HepG2 (cell line): ENCODE measurements at regions not wholly inside any gene's neighbourhood (a gene's known extent, or its start where the extent isn't known, plus 50 kb on each side); places are given as distances from the start of the nearest gene placed in this dataset.

Experiments used
- ATAC-seq: fragments of 200-7000 bp; cut with Tn5 transposase; 3 replicates; pipeline ENCODE4 v1.9.1; 2020; ENCODE audit warnings: mild to moderate bottlenecking, moderate library complexity
- BruUV-seq: library from RNA; stranded (reverse); fragments of 400-500 nt; replicated peaks from 2 replicates; lab custom pipeline; 2021; lab: Mats Ljungman, UMichigan
- CTCF ChIA-PET: fragments of 300-600 bp; formaldehyde crosslinking; extraction: SDS; loops from one replicate; lab custom pipeline; 2021; ENCODE audit warnings: low total read pairs, inconsistent platforms, low intra/inter-chr PET ratio; lab: Yijun Ruan, JAX
- POLR2A ChIA-PET: fragments of 350-600 bp; sonication (Branson Sonifier 250); formaldehyde crosslinking; loops from one replicate; lab custom pipeline; 2020; ENCODE audit warnings: antibody characterized with exemption, inconsistent platforms; lab: Yijun Ruan, JAX
- DNase-seq: peaks from one replicate; pipeline ENCODE4 v3.0.0-alpha.2; 2015; ENCODE audit warnings: low spot score
- FAIRE-seq: peaks from 3 replicates; lab custom pipeline; 2011; peaks lifted over from hg19 to GRCh38; lab: Jason Lieb, UNC
- H2AFZ ChIP-seq: one replicate; pipeline ENCODE4 v1.6.1; 2011; ENCODE audit warnings: low read length, inconsistent platforms
- H3K27ac ChIP-seq: fragments of 300-600 bp; 3 replicates; pipeline ENCODE4 v1.8.0; 2011; ENCODE audit warnings: mixed run types, mild to moderate bottlenecking, mixed read lengths, low read length, inconsistent platforms; ENCODE audit not compliant: insufficient read depth; ENCODE audit errors: extremely low read length
- H3K27me3 ChIP-seq, 2 experiments: fragments of 200-600 bp in 1 of 2; 2 replicates in 1 of 2; 3 replicates in 1 of 2; pipeline versions ENCODE4 v1.6.0 to v1.8.0; 2011; ENCODE audit warnings: low read length in 2 of 2, mild to moderate bottlenecking in 2 of 2, moderate library complexity in 2 of 2, inconsistent platforms in 1 of 2; ENCODE audit not compliant: insufficient read depth in 2 of 2, control insufficient read depth in 1 of 2
- H3K36me3 ChIP-seq, 2 experiments: fragments of 200-600 bp in 1 of 2; replicated peaks in 1 of 2; 2 replicates in 1 of 2; 3 replicates in 1 of 2; pipeline versions ENCODE4 v1.5.1 to v1.8.0; 2011; ENCODE audit warnings: low read length in 2 of 2, inconsistent platforms in 1 of 2; ENCODE audit not compliant: insufficient read depth in 2 of 2, control insufficient read depth in 1 of 2
- H3K4me1 ChIP-seq: 2 replicates; pipeline ENCODE4 v1.5.1; 2012; ENCODE audit warnings: low read length, inconsistent platforms; ENCODE audit not compliant: insufficient read depth
- H3K4me2 ChIP-seq: 2 replicates; pipeline ENCODE4 v1.6.0; 2011; ENCODE audit warnings: low read depth, low read length, inconsistent platforms
- H3K4me3 ChIP-seq, 3 experiments: fragments of 200-600 bp in 1 of 3; sonication (generic), shearing (Covaris generic) in 1 of 3; replicated peaks in 1 of 3; 2 replicates each; pipeline ENCODE4 v1.5.1; 2011 to 2016; ENCODE audit warnings: low read length in 3 of 3, inconsistent platforms in 2 of 3, low read depth in 2 of 3, mild to moderate bottlenecking in 2 of 3, control low read depth in 1 of 3, mixed read lengths in 1 of 3; ENCODE audit not compliant: insufficient read depth in 1 of 3
- H3K79me2 ChIP-seq: one replicate; pipeline ENCODE4 v1.6.1; 2011; ENCODE audit warnings: low read length, inconsistent platforms; ENCODE audit not compliant: insufficient read depth
- H3K9ac ChIP-seq: 2 replicates; pipeline ENCODE4 v1.6.0; 2011; ENCODE audit warnings: mild to moderate bottlenecking, low read depth, low read length, inconsistent platforms; ENCODE audit not compliant: insufficient read depth
- H3K9me3 ChIP-seq: 2 replicates; pipeline ENCODE4 v1.5.1; 2012; ENCODE audit warnings: mild to moderate bottlenecking, low read length
- H4K20me1 ChIP-seq: 2 replicates; pipeline ENCODE4 v1.6.0; 2011; ENCODE audit warnings: inconsistent platforms, mild to moderate bottlenecking, low read length, moderate library complexity; ENCODE audit not compliant: insufficient read depth
- PHF5A ChIP-seq: IDR thresholded peaks from one replicate; pipeline ENCODE4 v1.6.1; 2018; ENCODE audit warnings: low read depth, missing genetic modification reagents; ENCODE audit not compliant: unreplicated experiment
- ZNF224 ChIP-seq: sonication (generic); formaldehyde crosslinking; IDR thresholded peaks from 2 replicates; pipeline ENCODE4 v1.5.0; 2020; ENCODE audit warnings: mild to moderate bottlenecking, missing genetic modification reagents
- ZNF296 ChIP-seq: sonication (generic); formaldehyde crosslinking; conservative IDR thresholded peaks from 2 replicates; pipeline ENCODE4 v1.5.0; 2020; ENCODE audit warnings: mild to moderate bottlenecking, missing genetic modification reagents
- ZNF318 ChIP-seq: sonication (generic); formaldehyde crosslinking; IDR thresholded peaks from 2 replicates; pipeline ENCODE4 v1.4.0; 2020; ENCODE audit warnings: mild to moderate bottlenecking, missing genetic modification reagents
- WGBS: methylation state at CpG from one replicate; pipeline ENCODE4 v1.1.6; 2017; ENCODE audit warnings: low lambda C conversion rate; 5-methylcytosine and 5-hydroxymethylcytosine counted together
- in situ Hi-C: cut with HindIII; loops from 2 replicates; pipeline ENCODE4 v1.10.0; 2017; ENCODE audit warnings: low pct_unique_long_range_greater_than_20kb; ENCODE audit not compliant: extremely low pct_ligation_motif_present
- intact Hi-C: fragments of 100-400 bp; cut with micrococcal nuclease; formaldehyde crosslinking; loops from one replicate; pipeline ENCODE4 v1.10.0; 2022; ENCODE audit not compliant: unreplicated experiment

GRCh38 chr3:72171946-72172345 is 387.0 kb upstream of the PROK2 start:
- CTCF ChIA-PET: no interaction called here
- POLR2A ChIA-PET: no interaction called here
- H3K79me2 ChIP-seq: no peaks in the 10 kb centered on the region
- no peaks in the 10 kb centered on the region for H4K20me1 ChIP-seq
- DNase-seq (no peak), FAIRE-seq (no peak), ATAC-seq (no peak)
- H3K27ac ChIP-seq: no peak overlapping the region
- TF ChIP-seq ZNF224 (CRISPR knock-in tag) (no peak), ZNF318 (CRISPR knock-in tag) (no peak), PHF5A (CRISPR knock-in tag) (no peak), ZNF296 (CRISPR knock-in tag) (no peak)
- H3K36me3 ChIP-seq: peaks cover 0 to 1% of the 10 kb centered on the region in 2 experiments; a peak in 1 of 5 replicates
- intact Hi-C loops (no loop called here), in situ Hi-C loops (no loop called here)
- WGBS: 90% methylated on average over 10 of the region's 10 CpGs
- H3K27me3 ChIP-seq: no peaks in the 10 kb centered on the region; a peak in 1 of 5 replicates
- H3K9ac ChIP-seq: no peak overlapping the region
- no TSS peak for BruUV-seq
- no peaks in the 10 kb centered on the region for H3K9me3 ChIP-seq
- H3K4me2 ChIP-seq: no peak overlapping the region
- H2AFZ ChIP-seq: no peak overlapping the region
- H3K4me3 ChIP-seq: no peak overlapping the region
- no peaks in the 10 kb centered on the region for H3K4me1 ChIP-seq
